GM18498 (cell line): ENCODE measurements at regions not wholly inside any gene's neighbourhood (a gene's known extent, or its start where the extent isn't known, plus 50 kb on each side); places are given as distances from the start of the nearest gene placed in this dataset.
"Not testable (repeated sequence)": the region's sequence is repeated elsewhere in the genome, so short reads cannot be mapped to it uniquely, and the experiment has no call there.

Experiments
- ATAC-seq: cut with Tn5 transposase; IDR thresholded peaks from one replicate; pipeline ENCODE4 v1.9.1; 2021; ENCODE audit warnings: mild to moderate bottlenecking, moderate library complexity; ENCODE audit not compliant: unreplicated experiment

DNA sequence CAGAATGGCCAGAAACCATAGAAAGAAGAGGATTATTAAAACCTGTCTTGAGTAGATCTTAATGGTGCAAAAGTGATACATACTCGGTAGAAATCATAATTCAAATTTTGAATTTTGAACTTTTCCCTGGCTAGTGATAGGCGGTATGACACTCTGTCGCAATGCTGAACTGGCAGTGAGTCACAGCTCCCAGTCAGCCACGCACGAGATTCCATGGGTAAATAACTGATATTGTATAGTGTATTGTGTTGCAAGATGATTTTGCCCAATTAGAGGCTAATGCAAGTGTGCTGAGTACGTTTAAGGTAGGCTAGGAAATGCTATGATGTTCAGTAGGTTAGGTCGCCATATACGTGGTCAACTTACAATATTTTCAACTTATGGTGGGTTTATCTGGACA is 207.0 kb downstream of the SIPA1L2 start:
- ATAC-seq: no peak

DNA sequence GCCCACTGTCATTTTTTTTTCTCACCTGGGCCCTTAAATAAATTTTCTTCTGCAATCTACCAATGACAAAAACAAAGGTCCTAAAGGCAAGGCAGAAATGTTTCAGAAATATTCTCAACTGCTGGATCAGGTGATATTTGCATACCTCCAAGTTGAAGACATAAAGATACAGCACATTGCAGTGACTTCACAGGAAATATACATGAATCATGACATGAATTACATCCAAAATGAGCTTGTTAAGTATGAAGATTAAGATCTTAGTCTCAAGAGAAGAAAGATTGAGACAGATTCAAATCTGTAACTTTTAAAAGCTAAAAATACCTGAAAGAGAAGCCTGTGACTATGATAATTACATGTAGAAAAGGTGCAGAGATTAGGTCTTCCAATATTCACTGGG is 207.8 kb downstream of the SIPA1L2 start:
- no peak for ATAC-seq

DNA sequence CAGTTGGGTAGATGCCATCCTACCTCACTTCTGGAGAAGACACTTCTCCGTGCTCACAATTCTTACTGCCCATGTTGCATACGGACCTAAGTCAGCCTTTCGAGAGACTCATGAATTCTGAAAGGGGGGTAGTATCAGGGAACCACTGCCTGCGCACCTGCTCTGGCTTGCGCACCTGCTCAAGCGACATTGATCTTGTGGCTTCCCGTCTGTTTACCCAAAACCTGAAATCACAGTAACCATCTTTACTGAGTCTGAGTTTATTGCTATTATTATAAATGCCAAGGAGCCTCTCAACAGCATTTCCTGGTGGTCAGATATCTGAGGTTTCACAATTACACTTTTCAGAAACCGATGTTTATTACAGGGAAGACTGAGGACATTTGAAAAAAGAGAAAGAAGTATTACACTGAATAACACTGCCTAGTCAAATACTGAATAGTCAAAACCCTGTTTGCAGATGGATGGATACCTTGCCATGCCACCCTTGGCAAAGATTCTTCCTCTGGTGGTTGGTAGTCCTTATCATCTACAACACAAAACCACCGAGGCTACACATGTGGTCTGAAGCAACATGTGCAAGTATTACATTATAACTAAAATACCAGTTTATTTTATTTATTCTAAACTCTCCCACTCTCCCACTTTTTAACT is 208.7 kb downstream of the SIPA1L2 start:
- no peak for ATAC-seq

DNA sequence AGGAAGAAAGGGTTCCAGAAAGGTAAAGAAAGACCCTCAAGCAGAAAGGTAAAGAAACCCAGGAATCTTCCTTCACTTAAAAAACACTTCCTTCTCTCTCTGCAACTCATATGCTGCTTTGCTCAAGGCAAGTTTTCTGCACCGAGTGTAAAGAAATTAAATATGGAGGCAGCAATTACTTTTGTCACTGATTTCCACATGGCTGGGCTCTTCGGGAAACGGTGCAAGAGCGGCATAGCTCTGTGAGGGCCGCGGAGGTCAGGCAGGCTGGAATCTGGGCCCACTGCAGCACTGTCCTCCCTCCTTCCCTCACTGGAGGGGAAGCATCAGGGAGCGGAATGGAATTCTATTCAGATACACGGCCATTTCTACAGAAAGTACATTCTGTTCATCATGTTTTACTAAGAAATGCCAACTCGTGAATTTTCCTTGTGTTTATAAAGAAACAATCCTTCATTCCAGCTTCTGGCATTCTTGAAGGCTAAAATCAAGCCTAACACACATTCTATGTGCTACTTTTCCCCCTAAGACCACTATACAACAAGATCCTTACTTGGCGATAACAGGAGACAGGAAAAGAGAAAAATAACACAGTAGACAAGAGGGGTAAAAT is 212.2 kb downstream of the SIPA1L2 start:
- no peak for ATAC-seq

DNA sequence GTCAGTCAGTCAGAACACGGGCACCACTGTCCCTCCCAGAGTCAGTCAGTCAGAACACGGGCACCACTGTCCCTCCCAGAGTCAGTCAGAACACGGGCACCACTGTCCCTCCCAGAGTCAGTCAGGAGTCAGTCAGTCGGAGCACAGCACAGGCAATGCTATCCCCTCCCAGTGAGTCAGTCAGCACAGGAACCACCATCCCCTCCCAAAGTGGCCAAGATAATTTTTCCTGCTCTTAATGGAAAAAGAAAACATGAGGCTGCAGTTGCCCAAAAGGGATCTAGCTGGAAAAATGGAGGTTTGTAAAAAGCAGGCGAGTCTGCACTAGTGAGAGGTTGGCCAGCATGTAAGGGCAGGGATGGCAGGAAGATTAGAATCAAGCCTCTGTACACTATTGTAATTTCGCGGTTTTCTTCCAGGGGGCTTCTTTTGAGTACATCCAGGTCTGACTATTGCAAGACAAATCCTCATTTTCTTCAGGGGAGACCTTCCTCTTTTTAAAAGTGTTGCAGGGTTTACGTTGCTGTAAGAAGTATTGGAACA is 213.8 kb downstream of the SIPA1L2 start:
- no peak for ATAC-seq

DNA sequence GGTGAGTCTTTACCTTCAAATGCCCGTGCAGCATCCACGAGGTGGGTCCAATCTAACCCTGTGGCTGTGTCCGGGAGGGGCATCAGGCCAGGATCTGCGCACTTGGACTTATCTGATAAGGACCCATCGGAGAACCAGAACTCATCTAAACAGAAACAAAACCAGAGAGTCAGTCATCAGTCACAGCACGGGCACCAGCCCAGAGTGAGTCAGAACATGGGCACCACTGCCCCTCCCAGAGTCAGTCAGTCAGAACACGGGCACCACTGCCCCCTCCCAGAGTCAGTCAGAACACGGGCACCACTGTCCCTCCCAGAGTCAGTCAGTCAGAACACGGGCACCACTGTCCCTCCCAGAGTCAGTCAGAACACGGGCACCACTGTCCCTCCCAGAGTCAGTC is 214.5 kb downstream of the SIPA1L2 start:
- ATAC-seq: not testable (repeated sequence)

DNA sequence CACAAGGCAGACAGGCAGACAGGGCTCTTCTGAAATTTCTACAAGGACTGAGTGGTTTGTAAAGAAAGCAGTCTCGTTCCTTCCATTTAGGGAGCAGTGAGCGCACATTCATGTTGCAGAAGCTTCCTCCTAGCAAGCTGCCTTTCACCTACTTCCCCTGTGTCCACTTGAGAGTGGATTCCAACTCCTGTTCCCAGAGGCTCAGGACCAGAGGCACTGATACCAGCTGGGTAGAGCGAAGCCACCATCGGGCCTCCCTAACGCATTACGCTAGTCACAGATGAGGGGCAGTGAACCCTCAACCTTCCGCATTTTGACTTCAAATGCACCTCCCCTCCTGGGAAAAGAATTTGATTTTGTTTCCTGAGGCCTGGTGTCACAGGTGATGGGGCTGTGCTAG is 215.8 kb downstream of the SIPA1L2 start:
- ATAC-seq: no peak

DNA sequence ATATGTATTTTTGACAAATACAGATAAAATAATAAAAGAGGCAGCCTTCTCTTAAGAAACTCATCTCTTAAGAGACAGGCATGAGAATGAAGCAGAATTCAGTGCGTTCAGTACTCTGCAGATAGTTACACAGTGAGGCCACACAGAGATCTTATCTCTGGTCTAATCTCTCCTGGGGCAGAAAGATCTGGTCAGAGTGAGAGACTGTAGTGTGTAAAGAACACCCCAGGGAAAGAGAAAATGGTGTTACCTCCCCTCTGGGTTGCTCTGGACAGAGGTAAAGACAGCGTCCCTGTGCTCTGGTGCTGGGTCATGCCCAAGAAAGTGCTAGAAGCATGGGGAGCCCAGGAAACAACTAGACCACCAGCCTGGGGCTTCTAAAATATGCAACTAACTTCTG is 216.3 kb downstream of the SIPA1L2 start:
- no peak for ATAC-seq

DNA sequence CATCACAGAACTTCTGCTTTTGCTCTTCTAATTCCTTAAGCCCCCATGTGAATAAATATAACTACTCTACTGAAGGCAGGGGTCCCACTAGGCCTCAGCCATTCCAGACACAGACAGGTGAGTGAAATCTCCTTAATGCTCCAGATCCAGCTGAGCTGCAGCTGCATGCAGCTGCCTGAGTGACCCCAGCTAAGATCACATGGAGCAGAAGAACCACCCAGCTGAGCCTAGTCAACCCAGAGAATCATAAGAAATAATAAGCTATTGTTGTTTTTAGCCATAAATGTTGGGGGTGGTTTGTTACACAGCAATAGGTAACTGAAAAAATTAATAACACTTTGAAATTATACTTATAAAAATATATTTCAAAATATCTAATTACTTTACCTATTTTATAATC is 220.3 kb downstream of the SIPA1L2 start:
- no peak for ATAC-seq

DNA sequence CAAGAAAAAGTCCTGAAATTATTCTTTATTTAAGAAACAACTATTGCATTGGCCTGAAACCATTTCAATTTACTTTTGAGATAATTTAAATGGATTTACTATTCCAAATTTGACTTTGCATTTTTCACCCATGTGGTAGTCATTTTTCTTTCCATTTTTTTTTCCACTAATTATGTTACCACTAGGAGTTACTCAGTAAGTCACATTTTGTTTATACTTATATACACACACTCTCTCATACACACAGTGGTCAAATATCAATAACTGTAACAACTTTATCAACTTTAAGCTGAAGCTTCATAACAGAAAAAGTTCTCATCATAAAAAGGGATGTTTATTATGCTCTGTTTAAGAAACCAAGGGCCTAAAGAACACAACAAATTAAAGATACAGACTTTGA is 222.8 kb downstream of the SIPA1L2 start:
- no peak for ATAC-seq

DNA sequence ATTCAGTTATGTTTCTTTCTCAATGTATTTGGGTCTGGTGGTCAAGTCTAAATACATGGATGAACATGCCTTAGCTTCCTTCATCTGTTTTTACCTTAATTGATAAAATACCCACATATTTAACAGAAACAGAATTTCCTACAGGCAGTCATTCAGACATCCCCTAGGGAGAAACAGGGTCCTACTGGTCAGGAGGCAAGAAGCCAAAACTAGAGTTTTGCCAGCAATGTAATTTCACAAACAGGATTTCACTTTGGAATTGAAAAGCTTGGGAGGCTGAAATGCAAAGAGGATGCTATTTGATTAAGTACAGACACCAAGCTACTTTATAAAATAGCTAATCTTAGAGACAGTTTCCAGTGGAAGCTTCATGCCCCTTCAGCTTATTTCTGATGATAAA is 224.2 kb downstream of the SIPA1L2 start:
- no peak for ATAC-seq

DNA sequence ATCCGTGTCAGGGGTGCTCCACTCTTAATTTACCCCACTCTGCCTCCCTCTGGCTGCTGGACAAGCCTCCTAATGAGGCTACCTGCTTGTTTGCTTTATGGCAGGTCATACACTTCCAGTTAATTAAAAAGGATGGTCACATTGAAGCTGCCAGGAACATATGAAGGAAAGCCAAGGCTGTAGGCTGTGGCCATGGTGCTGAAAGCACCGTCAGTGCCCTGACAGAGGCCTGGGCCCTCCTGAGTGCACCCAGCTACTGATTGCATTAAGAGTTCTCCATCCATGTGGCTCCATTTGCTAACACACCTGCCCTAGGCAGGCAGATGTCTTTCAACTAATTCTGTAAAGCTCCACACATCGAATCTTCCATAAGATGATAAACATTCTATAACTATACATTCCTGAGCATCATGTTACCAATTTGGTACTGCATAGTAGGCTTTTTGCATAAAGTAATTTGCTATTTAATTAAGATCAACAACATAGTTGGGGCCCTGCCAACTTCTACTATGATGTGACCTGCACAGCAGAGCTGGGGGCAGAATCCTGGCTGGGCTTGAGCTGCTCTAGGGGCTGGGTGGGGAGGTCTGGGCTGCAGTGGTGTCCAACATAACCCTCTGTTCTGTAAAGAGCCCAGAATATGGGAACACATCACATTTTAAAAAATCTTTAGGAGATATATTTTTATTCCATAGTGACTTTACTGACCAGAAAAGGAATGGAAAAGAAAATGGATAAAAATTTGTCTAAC is 224.8 kb downstream of the SIPA1L2 start:
- ATAC-seq: no peak

DNA sequence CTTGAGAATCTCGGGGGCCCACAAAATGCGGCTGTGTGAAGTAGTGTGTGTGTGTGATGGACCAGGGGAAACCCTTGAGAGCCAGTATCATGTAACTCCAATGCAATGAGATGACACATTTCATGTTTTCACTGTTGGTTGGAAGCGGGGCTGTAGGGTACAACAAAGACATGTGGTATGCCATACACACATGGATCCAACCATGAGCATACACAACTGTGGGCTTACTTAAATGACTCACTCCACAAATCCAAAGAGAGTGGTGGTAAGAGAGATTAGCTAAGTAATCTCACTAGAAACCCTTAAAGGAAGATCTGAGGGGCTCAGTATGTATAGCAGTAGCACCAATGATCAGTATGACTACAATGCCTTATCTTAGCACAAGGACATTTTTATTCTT is 225.7 kb downstream of the SIPA1L2 start:
- ATAC-seq: no peak

DNA sequence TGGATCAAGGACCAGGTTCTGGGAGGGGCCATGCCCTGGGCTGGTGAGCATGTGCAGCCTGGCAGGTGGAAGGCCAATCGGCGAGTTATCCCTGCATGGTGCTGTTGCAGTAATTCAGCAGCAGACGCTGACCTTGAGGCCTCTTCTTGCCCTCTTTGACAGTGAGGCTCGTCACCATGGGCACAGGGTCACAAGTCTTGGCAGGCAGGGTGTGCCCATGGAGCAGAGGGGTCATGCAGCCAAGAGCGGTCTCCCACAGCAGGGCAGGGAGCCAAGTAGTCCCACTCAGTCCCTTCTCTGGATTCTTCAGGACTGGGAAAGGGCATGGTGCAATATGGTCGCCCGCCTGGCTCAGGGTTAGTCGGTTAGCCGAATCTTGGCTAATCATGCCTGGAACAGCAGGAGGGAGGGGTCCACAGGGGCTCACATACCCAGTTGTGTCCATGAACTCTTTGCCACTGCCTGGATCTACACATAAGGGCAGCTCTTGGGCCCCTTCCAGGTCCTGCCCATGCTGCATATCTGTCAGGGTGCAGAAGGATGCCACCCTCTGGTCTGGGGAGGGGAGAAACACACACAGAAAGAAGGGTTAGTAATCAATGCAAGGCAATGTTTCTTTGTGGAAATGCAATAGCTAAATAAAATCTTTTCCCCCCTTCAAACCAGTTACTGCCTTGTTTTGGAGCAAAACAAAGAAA is 226.8 kb downstream of the SIPA1L2 start:
- ATAC-seq: no peak

DNA sequence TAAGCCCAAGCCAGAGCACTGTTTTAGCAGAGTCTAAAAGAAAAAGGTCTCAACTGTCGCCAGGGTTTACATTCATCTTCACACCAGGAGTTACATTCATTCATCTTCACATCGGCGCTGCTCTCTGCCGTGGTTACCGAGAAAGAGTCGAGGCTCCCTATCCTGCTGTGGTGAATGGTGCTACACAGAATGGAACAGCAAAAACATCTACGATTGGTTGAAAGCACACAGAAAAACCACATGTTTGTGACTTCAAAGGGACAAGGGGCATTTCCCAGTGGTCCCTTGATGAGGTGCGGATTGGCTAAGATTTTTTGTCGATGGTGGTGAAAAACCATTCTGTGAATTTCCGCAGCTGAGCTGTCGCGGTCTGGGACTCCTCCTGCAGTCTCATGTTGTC is 231.1 kb downstream of the SIPA1L2 start:
- ATAC-seq: no peak

DNA sequence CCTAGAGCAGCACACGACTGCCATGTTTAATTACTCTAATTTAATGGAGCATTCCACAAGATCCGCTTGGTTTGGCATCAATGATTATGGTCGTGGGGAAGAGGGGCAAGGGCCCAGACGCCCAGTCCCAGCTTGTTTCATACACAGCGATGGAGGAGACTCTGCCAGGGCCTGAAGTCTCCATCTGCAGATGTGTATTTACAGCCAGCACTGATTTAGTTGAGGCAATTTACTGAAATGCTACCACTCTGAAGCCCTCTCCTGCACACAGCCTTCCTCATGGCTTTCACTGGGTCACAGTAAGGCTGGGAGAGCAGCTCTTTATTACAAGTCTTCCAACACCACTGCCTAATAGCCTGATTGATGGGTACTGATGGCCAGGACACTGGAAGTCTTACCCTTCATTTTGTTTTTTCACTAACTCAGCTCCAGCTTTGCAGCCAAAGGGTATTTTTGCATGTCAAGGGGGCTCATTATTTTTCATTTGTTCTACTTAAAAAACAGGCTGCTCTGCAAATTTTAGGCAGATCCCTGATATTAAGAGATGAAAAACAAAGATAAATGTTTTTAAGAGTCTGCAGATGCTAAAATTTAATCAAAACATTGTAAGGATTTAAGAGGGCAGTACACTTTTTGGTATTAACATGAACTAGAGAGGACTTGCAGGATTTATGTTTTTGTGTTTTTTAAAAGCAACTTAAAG is 236.3 kb downstream of the SIPA1L2 start:
- no peak for ATAC-seq

DNA sequence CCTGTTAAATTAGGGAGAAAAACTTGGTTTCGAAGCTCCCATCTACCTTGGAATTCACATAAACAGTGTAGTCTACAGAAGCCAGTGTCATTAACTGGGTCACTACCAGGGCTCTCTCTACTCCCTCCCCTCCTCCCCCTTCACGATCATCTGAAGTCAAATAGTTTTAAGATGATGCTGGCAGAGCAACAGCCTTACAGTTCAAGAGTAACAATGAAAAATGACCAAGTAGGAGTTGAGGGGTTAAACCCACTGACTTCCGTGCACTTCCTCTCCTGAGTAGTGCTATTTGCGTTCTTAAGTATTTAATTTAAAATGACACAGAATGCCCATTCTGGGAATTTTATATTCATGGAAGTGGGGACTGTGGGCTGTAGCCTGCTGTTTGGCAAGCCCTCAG is 236.9 kb downstream of the SIPA1L2 start:
- ATAC-seq: no peak

DNA sequence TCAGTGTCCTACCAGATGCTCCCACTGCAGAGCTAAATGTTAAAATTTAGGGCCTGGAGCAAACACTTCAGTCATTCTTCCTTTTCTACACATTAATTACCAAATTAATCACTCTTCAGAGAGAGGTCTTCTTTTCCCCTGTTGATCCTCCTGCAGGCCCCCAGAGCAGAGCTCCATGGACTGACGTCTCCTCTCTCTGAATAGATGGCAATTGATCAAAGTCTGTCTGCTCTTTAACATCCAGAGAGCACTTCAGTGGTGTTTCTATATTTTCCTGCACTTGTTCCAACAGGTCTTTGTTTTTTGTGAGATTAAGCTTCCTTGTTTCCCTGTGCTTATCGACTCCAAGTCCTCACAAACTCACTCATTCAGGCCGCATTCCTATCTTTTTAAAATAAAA is 239.3 kb downstream of the SIPA1L2 start:
- ATAC-seq: no peak

DNA sequence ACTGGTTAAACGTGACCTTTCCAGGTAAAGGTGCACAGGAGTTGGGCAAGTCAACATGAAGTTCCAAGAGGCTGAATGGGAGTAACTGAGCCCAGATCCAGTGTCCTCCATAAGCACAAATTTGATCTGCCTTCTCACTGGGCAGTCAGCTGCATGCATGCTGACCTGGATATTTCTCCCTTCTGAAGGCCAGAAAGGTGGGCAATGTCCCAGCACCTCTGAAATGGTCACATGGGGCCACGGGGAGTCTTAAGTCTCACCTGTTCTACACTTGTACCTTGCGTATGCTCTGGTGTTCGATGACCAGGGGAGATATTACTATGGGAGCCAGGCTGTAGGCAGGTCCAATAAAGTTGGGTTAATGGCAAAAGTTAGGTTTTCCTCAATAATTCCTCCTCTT is 240.2 kb downstream of the SIPA1L2 start:
- ATAC-seq: no peak

DNA sequence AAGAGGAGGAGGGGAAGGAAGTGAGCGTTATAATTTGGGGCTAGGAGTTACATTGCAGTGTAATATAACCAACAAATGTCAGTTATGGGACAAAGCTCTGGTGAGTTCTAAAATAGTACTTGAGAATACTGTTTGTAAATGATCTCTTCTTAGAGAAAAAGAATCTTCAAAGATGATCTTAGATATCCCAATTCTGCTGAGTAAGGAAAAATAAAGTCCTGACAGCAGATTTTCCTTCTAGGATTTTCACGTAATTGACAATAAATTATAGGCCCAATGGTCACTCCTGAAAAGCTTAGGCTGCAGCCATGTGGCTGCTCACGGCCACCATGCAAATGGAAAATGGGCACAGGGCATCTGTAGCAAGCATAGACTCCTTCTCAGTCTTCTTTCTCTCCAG is 241.6 kb downstream of the SIPA1L2 start:
- no peak for ATAC-seq
